ENCODE measurements at regions not wholly inside any gene's neighbourhood (a gene's known extent, or its start where the extent isn't known, plus 50 kb on each side); places are given as distances from the start of the nearest gene placed in this dataset.

- Histone ChIP-seq H3K27ac (no peak overlapping the region), H3K27me3 (no peaks in the 10 kb centered on the region), H3K36me3 (no peaks in the 10 kb centered on the region), H3K9me3 (no peaks in the 10 kb centered on the region), H3K4me3 (no peak overlapping the region), H3K4me1 (no peaks in the 10 kb centered on the region)
- intact Hi-C loops (cut with DNase I) = no loop called here
- WGBS, 2 donors = 64 to 71% methylated on average over 2 of the region's 2 CpGs
- TF ChIP-seq EP300 (IDR thresholded peaks at IDR 0.05) = no peak
- no peak for TF ChIP-seq POLR2A (IDR thresholded peaks at IDR 0.05)
- TF ChIP-seq POLR2AphosphoS5 (IDR thresholded peaks at IDR 0.05) = no peak
- TF ChIP-seq CTCF (IDR thresholded peaks at IDR 0.05) = no peak
- DNase-seq = no peak
These were observed 378.3 kb downstream of the GBA3 start for GRCh38 chr4:23070848-23071570.

- Histone ChIP-seq H3K36me3 (no peaks in the 10 kb centered on the region), H3K27ac (no peak overlapping the region), H3K27me3 (no peaks in the 10 kb centered on the region), H3K9me3 (no peaks in the 10 kb centered on the region), H3K4me3 (no peak overlapping the region), H3K4me1 (no peaks in the 10 kb centered on the region)
- intact Hi-C loops (cut with DNase I) = no loop called here
- DNase-seq = no peak
- TF ChIP-seq POLR2AphosphoS5 (IDR thresholded peaks at IDR 0.05) (no peak), POLR2A (IDR thresholded peaks at IDR 0.05) (no peak), EP300 (IDR thresholded peaks at IDR 0.05) (no peak), CTCF (IDR thresholded peaks at IDR 0.05) (no peak)
- 84 to 89% methylated on average over 3 of the region's 3 CpGs for WGBS, 2 donors
These were observed 376.0 kb downstream of the GBA3 start for GRCh38 chr4:23068756-23069155.

GRCh38 chr4:23068287-23068686 is 375.6 kb downstream of the GBA3 start:
- TF ChIP-seq POLR2A (IDR thresholded peaks at IDR 0.05) = no peak
- TF ChIP-seq EP300 (IDR thresholded peaks at IDR 0.05) = no peak
- no peak for TF ChIP-seq CTCF (IDR thresholded peaks at IDR 0.05)
- TF ChIP-seq POLR2AphosphoS5 (IDR thresholded peaks at IDR 0.05) = no peak
- no peak for DNase-seq
- Histone ChIP-seq H3K27me3 (no peaks in the 10 kb centered on the region), H3K36me3 (no peaks in the 10 kb centered on the region), H3K9me3 (no peaks in the 10 kb centered on the region), H3K27ac (no peak overlapping the region), H3K4me3 (no peak overlapping the region), H3K4me1 (no peaks in the 10 kb centered on the region)
- intact Hi-C loops (cut with DNase I) = no loop called here
- WGBS, 2 donors = 95% methylated on average over 5 of the region's 5 CpGs

GRCh38 chr4:23062188-23062587 is 369.5 kb downstream of the GBA3 start:
- Histone ChIP-seq H3K9me3 (no peaks in the 10 kb centered on the region), H3K27me3 (no peaks in the 10 kb centered on the region), H3K36me3 (no peaks in the 10 kb centered on the region), H3K27ac (no peak overlapping the region), H3K4me1 (no peaks in the 10 kb centered on the region), H3K4me3 (no peak overlapping the region)
- TF ChIP-seq POLR2A (IDR thresholded peaks at IDR 0.05) = no peak
- no peak for TF ChIP-seq CTCF (IDR thresholded peaks at IDR 0.05)
- no peak for TF ChIP-seq EP300 (IDR thresholded peaks at IDR 0.05)
- TF ChIP-seq POLR2AphosphoS5 (IDR thresholded peaks at IDR 0.05) = no peak
- intact Hi-C loops (cut with DNase I) = no loop called here
- WGBS, 2 donors = 92 to 95% methylated on average over 2 of the region's 2 CpGs
- no peak for DNase-seq

GRCh38 chr4:23061431-23061830 is 368.7 kb downstream of the GBA3 start:
- no peaks in the 10 kb centered on the region for H3K27me3 ChIP-seq
- no peak overlapping the region for H3K27ac ChIP-seq
- H3K4me3 ChIP-seq = no peak overlapping the region
- no peaks in the 10 kb centered on the region for H3K9me3 ChIP-seq
- DNase-seq = no peak
- no peaks in the 10 kb centered on the region for H3K4me1 ChIP-seq
- no peaks in the 10 kb centered on the region for H3K36me3 ChIP-seq
- intact Hi-C loops (cut with DNase I) = no loop called here
- no peak for TF ChIP-seq POLR2AphosphoS5 (IDR thresholded peaks at IDR 0.05)
- no peak for TF ChIP-seq POLR2A (IDR thresholded peaks at IDR 0.05)
- TF ChIP-seq EP300 (IDR thresholded peaks at IDR 0.05) = no peak
- WGBS, 2 donors = 11 to 54% methylated on average over 3 of the region's 3 CpGs
